Epithelial cell of prostate (primary cell): ENCODE measurements at regions not wholly inside any gene's neighbourhood (a gene's known extent, or its start where the extent isn't known, plus 50 kb on each side); places are given as distances from the start of the nearest gene placed in this dataset.
A peak's percentile ranks its signal among the peaks of the same experiment; 100 is the strongest.
"Not testable (repeated sequence)": the region's sequence is repeated elsewhere in the genome, so short reads cannot be mapped to it uniquely, and the experiment has no call there.

Experiments used
- DNase-seq: peaks from one replicate; pipeline ENCODE4 v3.0.0-alpha.2; 2011; ENCODE audit warnings: low read depth, low spot score
- H3K27ac ChIP-seq: fragments of 450-650 bp; 2 replicates; pipeline ENCODE4 v1.5.1; 2017; ENCODE audit warnings: mild to moderate bottlenecking

DNA sequence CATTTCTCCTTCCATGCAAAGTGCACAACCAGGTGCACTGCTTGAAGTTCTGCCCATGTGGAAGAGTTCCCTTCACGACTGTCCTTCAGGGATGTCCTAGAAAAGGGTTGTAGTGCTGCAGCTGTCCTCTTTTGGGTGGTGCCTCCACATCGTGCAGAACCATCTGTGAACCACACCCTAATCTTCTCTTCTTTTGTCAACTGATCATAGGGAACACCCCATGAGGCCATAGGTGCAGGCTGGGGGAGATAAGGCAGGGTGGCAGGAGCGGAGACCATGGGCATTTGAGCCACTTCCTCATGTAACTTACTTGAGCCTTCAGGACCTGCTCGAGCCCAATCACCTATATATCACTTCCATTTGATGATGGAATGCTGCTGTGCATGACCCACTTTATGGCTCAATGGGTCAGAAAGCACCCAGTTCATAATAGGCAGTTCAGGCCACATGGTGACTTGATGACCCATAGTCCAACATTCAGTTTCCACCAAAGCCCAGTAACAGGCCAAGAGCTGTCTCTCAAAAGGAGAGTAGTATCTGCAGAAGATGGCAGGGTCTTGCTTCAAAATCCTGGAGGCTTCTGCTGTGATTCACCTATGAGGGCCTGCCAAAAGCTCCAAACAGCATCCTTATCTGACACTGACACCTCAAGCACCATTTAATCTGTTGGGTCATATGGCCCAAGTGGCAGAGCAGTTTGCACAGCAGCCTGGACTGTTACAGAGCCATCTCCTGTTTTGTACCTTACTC is 84.7 kb upstream of the CYRIA start:
- H3K27ac ChIP-seq: no peak overlapping the region
- DNase-seq: no peak

DNA sequence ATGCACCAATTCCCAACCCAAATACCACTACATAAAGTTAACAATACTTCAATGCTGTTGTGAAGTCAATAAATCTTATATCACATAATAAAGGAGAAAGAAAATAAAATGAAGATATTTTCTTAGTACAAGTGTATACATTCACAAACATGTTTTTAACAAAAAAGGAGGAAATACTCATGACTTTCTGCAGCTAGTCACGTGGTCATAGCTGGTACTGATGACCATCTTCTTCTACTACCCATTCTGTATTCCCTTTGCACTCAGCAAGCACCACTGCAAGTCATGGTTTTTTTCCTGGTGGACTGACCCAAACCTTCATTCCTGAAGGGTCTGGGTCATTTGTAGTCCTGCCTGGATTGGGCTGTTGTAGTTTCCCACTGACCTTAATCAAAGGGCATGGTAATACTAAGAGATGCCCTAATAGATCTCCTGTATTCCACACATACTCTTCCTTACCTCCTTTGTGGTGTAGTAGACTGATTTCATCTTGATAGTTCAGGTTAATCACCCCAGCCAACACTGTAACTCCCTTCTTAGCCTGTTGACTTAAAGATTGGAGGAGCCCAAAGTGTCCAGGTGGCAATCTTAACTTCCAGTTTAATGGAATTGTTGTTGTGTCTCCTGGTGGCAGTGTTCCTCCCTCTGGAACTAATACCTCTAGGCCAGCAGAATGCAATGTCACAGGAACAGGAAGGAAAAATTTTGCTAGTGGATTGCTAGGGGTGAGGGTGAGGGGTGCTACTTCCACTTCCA is 83.1 kb upstream of the CYRIA start:
- not testable (repeated sequence) for DNase-seq, H3K27ac ChIP-seq

DNA sequence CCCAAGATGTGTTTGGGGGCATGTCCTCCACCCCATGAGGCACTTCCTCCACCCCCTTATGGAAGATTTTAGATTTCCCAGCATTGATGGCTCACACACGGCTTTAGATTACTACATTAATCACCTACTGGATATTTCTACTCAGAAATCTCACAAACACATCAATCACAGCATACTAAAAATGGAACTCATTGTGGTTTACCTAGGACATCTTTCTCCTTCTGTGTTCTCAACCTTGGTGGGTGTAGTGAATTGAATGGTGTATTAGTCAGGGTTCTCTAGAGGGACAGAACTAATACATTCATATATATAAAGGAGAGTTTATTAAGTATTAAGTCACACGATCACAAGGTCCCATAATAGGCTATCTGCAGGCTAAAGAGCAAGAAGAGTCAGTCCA is 82.1 kb upstream of the CYRIA start:
- no peak for DNase-seq
- no peak overlapping the region for H3K27ac ChIP-seq

- no peak overlapping the region for H3K27ac ChIP-seq
- DNase-seq: no peak
These were observed 81.6 kb upstream of the CYRIA start for GRCh38 chr2:16747257-16747656.

DNA sequence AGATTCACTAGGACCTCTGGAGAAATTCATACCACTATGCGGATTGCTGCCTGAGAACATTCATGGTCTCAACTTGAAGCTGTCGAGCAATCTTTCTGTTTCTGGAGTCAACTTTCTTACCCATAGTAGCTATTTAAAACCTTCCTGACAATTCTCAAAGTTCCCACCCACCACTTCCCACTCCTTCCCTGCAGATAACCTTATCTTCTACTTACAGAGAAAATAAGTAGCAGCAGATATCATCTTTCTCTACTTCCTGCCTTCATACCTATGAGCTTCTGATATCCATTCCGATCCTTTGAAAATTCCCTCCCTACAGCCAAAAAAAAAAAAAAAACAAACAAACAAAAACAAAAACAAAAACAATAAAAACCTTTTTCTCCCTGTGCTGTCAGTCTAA is 81.2 kb upstream of the CYRIA start:
- H3K27ac ChIP-seq: no peak overlapping the region
- DNase-seq: no peak

DNA sequence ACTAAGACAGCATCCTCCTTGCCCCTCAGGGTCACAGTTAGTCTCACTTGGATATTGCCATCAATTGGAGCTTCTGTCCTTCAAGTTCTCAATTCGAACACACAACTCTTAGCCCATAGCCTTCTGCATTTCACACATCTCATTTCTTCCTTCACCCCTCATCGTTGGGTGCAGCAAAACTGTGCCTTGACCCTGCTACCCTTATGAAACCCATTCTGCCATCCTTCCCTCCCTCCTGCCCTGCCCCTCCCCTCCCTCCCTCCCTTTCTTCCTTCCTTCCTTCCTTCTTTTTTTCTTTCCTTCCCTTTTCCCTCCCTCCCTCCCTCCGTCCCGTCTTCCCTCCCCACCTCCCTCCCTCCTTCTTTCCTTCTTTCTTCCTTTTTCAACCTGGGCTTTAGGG is 80.7 kb upstream of the CYRIA start:
- DNase-seq: no peak
- no peak overlapping the region for H3K27ac ChIP-seq

DNA sequence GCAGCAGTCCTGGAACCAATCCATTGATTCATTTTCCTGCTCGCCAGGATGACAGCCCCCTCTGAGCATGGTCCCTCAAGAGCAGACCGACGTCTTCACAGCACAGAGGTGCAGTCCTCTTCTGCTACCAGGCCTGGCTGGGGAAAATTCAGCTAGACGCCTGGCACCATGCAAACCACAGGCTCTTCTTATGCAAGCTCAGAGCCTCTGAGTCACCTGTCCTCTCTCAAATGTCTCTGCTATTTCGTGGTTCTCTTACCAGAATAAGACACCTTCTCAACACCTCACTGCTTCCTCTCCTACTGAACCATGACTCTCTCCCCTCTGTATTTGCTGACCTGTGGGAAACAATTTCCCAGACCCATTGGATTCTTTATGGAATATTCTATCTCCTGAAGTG is 79.8 kb upstream of the CYRIA start:
- no peak overlapping the region for H3K27ac ChIP-seq
- peak; percentile 41 for DNase-seq

- no peak for DNase-seq
- H3K27ac ChIP-seq: no peak overlapping the region
These were observed 78.9 kb upstream of the CYRIA start for GRCh38 chr2:16744521-16744920.

DNA sequence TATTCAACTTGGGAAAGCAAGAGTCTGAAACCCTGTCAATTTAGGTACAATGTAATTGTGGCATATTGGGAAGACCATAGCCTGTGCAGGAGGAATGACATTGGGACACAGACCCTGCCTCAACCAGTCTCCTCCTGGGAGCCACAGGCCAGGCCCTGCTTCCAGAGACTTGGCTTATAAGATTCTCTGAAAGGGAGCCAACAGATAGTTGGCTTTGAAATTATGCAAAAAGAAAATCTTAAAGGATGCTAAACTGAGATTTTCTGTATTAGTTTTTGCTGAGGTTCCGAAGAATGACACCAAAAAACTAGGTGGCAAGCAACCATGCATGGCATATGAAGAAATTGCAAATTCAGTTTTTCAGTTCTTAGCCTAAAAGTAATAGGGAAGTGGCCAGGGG is 76.4 kb upstream of the CYRIA start:
- DNase-seq: no peak
- no peak overlapping the region for H3K27ac ChIP-seq

GRCh38 chr2:16741498-16741897 is 75.9 kb upstream of the CYRIA start:
- no peak overlapping the region for H3K27ac ChIP-seq
- no peak for DNase-seq

GRCh38 chr2:16739778-16740581 is 74.3 kb upstream of the CYRIA start:
- peak overlapping the region; percentile 35 for H3K27ac ChIP-seq
- DNase-seq: peak; percentile 43

DNA sequence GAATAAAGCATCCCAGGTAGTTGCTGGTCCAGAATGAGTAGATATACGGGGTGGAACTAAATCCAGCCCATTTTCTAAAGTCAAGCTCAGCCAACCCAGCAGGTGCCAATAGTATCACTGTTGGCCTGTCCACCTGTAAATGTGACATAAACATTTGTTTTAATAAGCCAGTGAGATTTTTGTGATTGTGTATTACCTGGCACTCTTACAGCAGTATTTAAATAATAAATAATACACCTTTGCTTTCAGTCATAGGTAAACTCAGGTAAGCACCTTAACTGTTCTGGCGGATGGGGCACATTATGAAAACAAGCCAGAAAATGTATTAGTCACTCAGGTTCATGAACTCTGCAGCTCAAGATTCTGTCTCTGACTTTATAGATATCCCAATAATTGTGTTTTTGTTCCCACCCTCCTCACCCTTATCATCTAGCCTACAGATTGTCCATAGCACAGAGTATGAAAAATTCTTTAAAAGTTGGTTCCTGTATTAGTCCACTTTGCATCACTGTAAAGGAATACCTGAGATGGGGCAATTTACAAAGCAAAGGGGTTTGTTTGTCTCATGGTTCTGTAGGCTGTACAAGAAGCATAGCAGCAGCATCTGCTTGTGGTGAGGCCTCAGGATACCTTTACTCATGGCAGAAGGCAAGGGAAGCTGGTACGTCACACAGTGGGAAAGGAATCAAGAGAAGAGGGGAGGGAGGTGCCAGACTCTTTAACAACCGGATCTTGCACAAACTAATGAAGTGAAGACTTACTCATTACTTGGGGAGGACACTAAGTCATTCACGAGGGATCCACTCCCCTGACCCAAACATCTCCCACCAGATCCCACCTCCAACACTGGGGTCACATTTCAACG is 73.0 kb upstream of the CYRIA start:
- H3K27ac ChIP-seq: peak overlapping the region; percentile 35
- DNase-seq: peak; percentile 64

GRCh38 chr2:16737812-16738211 is 72.2 kb upstream of the CYRIA start:
- no peak for DNase-seq
- H3K27ac ChIP-seq: no peak overlapping the region

- DNase-seq: no peak
- H3K27ac ChIP-seq: no peak overlapping the region
These were observed 71.0 kb upstream of the CYRIA start for GRCh38 chr2:16736633-16737032.

- no peak overlapping the region for H3K27ac ChIP-seq
- DNase-seq: no peak
These were observed 63.7 kb upstream of the CYRIA start for GRCh38 chr2:16729335-16729734.

DNA sequence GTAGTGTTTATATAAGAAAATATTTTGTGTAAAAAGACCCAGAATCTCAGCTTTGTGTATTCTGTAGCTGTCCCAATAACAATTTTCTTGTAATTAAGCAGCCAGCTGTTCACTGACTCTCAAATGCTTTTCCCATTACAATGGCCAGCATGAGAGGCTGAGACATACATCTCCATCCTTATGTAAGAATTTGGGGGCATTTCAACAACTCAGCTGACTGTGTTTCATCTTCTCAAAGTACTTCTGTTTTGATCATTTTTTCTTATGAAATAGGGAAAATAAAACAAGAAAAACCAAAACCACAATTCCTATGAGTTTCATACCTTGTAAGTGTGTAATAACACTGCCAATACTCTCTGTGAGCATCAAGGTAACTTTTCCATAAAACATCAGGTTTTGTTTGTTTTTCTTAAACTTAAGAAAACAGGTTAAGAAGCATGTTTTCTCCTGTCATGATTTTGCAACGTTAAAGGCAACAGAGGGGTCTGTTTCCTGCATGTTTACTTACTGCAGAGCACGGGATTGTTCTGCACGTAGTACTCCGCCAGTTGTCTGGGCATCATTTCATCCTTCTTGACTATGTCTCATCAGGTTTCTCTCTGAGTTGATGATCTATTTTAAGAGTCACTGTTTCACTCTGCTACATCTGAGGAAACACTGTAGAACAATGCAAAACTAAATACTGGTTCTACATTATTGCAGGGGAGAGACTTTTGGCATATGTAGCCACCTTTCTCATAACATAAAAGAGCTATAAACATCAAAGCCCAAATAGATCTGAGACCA is 62.9 kb upstream of the CYRIA start:
- DNase-seq: no peak

DNA sequence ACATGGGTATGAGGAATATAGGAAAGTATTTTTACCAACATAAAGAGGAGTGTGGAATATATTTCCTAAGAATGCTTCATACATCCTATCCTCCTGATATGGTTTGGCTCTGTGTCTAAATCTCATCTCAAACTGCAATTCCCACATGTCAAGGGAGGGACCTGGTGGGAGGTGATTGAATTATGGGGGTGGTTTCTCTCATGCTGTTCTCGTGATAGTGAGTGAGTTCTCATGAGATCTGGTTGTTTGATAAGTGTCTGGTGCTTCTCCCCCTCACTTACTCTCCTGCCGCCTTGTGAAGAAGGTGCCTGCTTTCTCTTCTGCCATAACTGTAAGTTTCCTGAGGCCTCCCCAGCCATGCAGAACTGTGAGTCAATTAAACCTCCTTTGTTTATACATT is 62.2 kb upstream of the CYRIA start:
- not testable (repeated sequence) for H3K27ac ChIP-seq, DNase-seq

More for the DNA sequence above, 62.9 kb upstream of the CYRIA start:
- no peak overlapping the region for H3K27ac ChIP-seq

GRCh38 chr2:16727256-16727655 is 61.6 kb upstream of the CYRIA start:
- no peak for DNase-seq
- H3K27ac ChIP-seq: no peak overlapping the region

DNA sequence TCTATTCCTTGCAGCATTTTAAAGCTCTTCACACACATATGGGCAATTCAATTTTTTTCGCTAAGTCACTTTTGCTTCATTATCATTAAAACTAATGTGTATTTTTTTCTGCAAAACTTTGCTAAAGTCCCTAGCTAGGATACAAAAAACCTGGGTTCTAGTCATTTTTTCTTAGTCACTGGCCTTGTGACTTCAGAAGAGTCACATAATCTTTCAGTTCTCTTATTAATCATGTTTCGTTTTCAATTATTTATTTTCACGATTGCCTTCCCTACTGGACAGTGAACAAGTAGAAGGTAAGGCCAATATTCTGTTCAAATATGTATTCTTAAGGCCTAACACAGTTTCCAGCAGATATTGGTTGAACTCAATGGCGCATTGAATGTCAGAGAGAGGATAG is 60.9 kb upstream of the CYRIA start:
- no peak for DNase-seq
- H3K27ac ChIP-seq: no peak overlapping the region
